ENCODE measurements at regions not wholly inside any gene's neighbourhood (a gene's known extent, or its start where the extent isn't known, plus 50 kb on each side); places are given as distances from the start of the nearest gene placed in this dataset.

- H3K9me2 ChIP-seq (ENCODE audit: insufficient read depth, low read length) = no peaks in the 10 kb centered on the region
- no peaks in the 10 kb centered on the region for H3K9me3 ChIP-seq (ENCODE audit: low read length)
- H3K79me2 ChIP-seq (replicated peaks; ENCODE audit: insufficient read depth, low read length) = no peaks in the 10 kb centered on the region
- no peak overlapping the region for H3K27ac ChIP-seq (ENCODE audit: low read length)
- H3K4me2 ChIP-seq (ENCODE audit: low read length) = no peak overlapping the region
- no peaks in the 10 kb centered on the region for H4K20me1 ChIP-seq (ENCODE audit: insufficient read depth)
- H3K9ac ChIP-seq (ENCODE audit: low read length) = no peak overlapping the region
- no peaks in the 10 kb centered on the region for H3F3A ChIP-seq (ENCODE audit: insufficient read depth, low read length, poor library complexity, severe bottlenecking)
- no peaks in the 10 kb centered on the region for H3K36me3 ChIP-seq (ENCODE audit: insufficient read depth, low read length)
- TF ChIP-seq EZH2 (IDR thresholded peaks at IDR 0.05; ENCODE audit: borderline replicate concordance, insufficient read depth, low read length, poor library complexity, severe bottlenecking) (no peak), CTCF (IDR thresholded peaks at IDR 0.05; ENCODE audit: poor library complexity, severe bottlenecking) (no peak), EP300 (conservative IDR thresholded peaks at IDR 0.05; ENCODE audit: poor library complexity, severe bottlenecking) (no peak), SMC3 (conservative IDR thresholded peaks at IDR 0.05; ENCODE audit: poor library complexity) (no peak)
- no peak overlapping the region for H2AFZ ChIP-seq (ENCODE audit: low read depth, low read length)
- no peaks in the 10 kb centered on the region for H3K27me3 ChIP-seq (ENCODE audit: insufficient read depth, low read depth, low read length)
- no peak overlapping the region for H3K4me3 ChIP-seq (ENCODE audit: low read length)
Measured at GRCh38 chr1:221223281-221223680, 344.0 kb downstream of the HLX start.

DNA sequence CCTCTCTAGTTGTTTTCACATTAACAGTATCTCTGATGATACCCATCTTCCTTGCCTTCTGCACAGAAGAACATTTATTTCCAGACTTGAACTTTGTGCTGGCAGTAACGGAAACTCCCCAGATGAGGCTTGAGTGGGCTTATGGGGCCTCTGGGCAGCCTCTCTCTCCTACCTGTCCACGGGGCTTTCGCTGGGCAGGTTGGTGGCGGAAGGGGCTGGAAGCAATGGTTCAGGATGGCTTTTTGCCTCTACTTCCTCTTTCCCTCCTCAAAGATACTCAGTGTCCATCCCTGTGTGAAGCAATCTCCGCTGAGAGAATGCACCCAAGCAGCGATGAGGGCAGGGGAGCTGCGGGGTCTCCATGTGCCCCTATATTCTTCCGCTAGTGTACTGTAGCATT is 348.2 kb downstream of the HLX start:
- no peak overlapping the region for H2AFZ ChIP-seq (ENCODE audit: low read depth, low read length)
- no peak for TF ChIP-seq EZH2 (IDR thresholded peaks at IDR 0.05; ENCODE audit: borderline replicate concordance, insufficient read depth, low read length, poor library complexity, severe bottlenecking)
- no peak for TF ChIP-seq RAD21 (conservative IDR thresholded peaks at IDR 0.05)
- no peak for TF ChIP-seq MXI1 (conservative IDR thresholded peaks at IDR 0.05; ENCODE audit: poor library complexity, severe bottlenecking)
- no peak overlapping the region for H3K4me2 ChIP-seq (ENCODE audit: low read length)
- no peaks in the 10 kb centered on the region for H3F3A ChIP-seq (ENCODE audit: insufficient read depth, low read length, poor library complexity, severe bottlenecking)
- no peaks in the 10 kb centered on the region for H3K79me2 ChIP-seq (replicated peaks; ENCODE audit: insufficient read depth, low read length)
- no peak overlapping the region for H3K27ac ChIP-seq (ENCODE audit: low read length)
- H3K9me3 ChIP-seq (ENCODE audit: low read length) = no peaks in the 10 kb centered on the region
- H3K36me3 ChIP-seq (ENCODE audit: insufficient read depth, low read length) = no peaks in the 10 kb centered on the region
- no peak overlapping the region for H3K9ac ChIP-seq (ENCODE audit: low read length)
- no peaks in the 10 kb centered on the region for H3K9me2 ChIP-seq (ENCODE audit: insufficient read depth, low read length)
- H3K4me3 ChIP-seq (ENCODE audit: low read length) = no peak overlapping the region
- H3K27me3 ChIP-seq (ENCODE audit: insufficient read depth, low read depth, low read length) = no peaks in the 10 kb centered on the region
- H4K20me1 ChIP-seq (ENCODE audit: insufficient read depth) = no peaks in the 10 kb centered on the region

DNA sequence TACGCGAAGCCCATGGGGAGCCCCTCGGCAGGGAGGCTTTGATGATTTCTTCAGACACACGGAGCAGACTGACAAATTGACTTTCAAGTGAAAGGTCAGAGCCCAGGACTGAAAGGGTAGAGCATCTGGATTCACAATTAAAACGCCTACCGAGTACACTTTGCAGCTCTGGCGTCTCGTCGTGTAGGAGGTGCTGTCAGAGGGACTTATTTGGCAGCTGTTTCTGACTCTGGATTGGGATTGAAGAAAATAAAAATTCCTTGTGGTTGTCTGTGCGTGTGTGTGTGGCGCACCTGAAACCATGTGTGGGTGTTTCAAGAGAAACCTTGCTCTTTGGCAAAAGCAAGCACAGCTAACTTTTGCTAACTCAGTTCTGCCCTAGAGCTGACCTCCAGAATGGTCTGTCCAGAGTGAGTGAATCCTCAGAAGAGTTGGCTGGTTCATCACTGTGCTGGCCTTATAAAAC is 348.7 kb downstream of the HLX start:
- H3K4me3 ChIP-seq (ENCODE audit: low read length) = no peak overlapping the region
- H3F3A ChIP-seq (ENCODE audit: insufficient read depth, low read length, poor library complexity, severe bottlenecking) = no peaks in the 10 kb centered on the region
- no peak for TF ChIP-seq CTCF (IDR thresholded peaks at IDR 0.05; ENCODE audit: poor library complexity, severe bottlenecking)
- TF ChIP-seq SMC3 (conservative IDR thresholded peaks at IDR 0.05; ENCODE audit: poor library complexity) = no peak
- TF ChIP-seq, protein P1, sequence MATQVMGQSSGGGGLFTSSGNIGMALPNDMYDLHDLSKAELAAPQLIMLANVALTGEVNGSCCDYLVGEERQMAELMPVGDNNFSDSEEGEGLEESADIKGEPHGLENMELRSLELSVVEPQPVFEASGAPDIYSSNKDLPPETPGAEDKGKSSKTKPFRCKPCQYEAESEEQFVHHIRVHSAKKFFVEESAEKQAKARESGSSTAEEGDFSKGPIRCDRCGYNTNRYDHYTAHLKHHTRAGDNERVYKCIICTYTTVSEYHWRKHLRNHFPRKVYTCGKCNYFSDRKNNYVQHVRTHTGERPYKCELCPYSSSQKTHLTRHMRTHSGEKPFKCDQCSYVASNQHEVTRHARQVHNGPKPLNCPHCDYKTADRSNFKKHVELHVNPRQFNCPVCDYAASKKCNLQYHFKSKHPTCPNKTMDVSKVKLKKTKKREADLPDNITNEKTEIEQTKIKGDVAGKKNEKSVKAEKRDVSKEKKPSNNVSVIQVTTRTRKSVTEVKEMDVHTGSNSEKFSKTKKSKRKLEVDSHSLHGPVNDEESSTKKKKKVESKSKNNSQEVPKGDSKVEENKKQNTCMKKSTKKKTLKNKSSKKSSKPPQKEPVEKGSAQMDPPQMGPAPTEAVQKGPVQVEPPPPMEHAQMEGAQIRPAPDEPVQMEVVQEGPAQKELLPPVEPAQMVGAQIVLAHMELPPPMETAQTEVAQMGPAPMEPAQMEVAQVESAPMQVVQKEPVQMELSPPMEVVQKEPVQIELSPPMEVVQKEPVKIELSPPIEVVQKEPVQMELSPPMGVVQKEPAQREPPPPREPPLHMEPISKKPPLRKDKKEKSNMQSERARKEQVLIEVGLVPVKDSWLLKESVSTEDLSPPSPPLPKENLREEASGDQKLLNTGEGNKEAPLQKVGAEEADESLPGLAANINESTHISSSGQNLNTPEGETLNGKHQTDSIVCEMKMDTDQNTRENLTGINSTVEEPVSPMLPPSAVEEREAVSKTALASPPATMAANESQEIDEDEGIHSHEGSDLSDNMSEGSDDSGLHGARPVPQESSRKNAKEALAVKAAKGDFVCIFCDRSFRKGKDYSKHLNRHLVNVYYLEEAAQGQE (IDR thresholded peaks at IDR 0.05; ENCODE audit: borderline replicate concordance) = no peak
- TF ChIP-seq TAF1 (IDR thresholded peaks at IDR 0.05; ENCODE audit: low read depth) = no peak
- no peak for TF ChIP-seq RAD21 (conservative IDR thresholded peaks at IDR 0.05)
- no peak for TF ChIP-seq EZH2 (IDR thresholded peaks at IDR 0.05; ENCODE audit: borderline replicate concordance, insufficient read depth, low read length, poor library complexity, severe bottlenecking)
- TF ChIP-seq MXI1 (conservative IDR thresholded peaks at IDR 0.05; ENCODE audit: poor library complexity, severe bottlenecking) = no peak
- no peak for TF ChIP-seq EP300 (conservative IDR thresholded peaks at IDR 0.05; ENCODE audit: poor library complexity, severe bottlenecking)
- no peak for TF ChIP-seq POLR2AphosphoS5 (IDR thresholded peaks at IDR 0.05)
- H4K20me1 ChIP-seq (ENCODE audit: insufficient read depth) = no peaks in the 10 kb centered on the region
- H3K9me3 ChIP-seq (ENCODE audit: low read length) = no peaks in the 10 kb centered on the region
- no peaks in the 10 kb centered on the region for H3K36me3 ChIP-seq (ENCODE audit: insufficient read depth, low read length)
- H3K9ac ChIP-seq (ENCODE audit: low read length) = no peak overlapping the region
- H3K27me3 ChIP-seq (ENCODE audit: insufficient read depth, low read depth, low read length) = no peaks in the 10 kb centered on the region
- no peaks in the 10 kb centered on the region for H3K79me2 ChIP-seq (replicated peaks; ENCODE audit: insufficient read depth, low read length)
- no peak overlapping the region for H3K27ac ChIP-seq (ENCODE audit: low read length)
- no peaks in the 10 kb centered on the region for H3K9me2 ChIP-seq (ENCODE audit: insufficient read depth, low read length)
- H2AFZ ChIP-seq (ENCODE audit: low read depth, low read length) = no peak overlapping the region
- H3K4me2 ChIP-seq (ENCODE audit: low read length) = no peak overlapping the region
